Activated CD4-positive, alpha-beta T cell treated with anti-CD3 and anti-CD28 coated beads, Interleukin-2, Interleukin-4, amounts not matched to agents 100 ng/mL and 50 ng/mL, durations not matched to agents 16 hours and 8 hours (primary cell): ENCODE measurements at regions not wholly inside any gene's neighbourhood (a gene's known extent, or its start where the extent isn't known, plus 50 kb on each side); places are given as distances from the start of the nearest gene placed in this dataset.

Experiments used
- DNase-seq: peaks from one replicate; pipeline ENCODE4 v3.0.0-alpha.2; 2020; ENCODE audit warnings: low spot score

DNA sequence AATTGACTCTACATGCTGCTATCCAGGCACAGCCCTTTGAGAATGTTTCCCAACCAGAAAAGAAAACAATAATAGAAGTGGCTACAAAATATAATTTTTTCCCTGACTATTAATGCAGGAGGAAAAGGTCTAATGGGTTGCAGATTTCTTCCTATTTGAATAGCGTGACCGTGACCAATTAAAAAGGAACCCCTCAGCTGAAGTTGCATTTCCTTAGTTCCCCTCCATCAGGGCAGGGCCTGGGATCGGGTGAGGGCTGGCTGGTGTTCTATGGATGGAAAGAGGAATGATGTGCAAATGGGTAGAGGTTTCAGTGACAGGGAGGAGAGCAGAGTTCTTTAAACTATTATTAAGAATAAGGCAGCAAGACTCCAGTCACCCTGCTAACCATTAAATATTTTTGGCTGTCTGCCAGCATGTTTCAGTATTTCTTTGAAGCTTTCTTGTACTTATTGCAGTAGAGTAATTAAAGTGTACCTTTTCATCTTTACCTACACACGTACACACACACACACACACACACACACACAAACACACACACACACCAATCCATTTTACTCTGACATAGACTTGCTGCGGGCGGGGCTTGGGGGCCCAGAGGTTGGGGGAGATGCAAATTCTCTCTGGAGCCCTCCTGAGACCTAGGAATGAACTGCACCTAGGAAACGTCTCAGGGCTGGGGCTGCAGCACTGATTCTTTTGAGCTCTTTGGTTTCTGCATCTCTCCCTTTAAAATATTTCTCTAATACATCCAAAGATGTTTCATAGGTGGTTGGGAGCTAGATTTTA, 154.8 kb upstream of the SLC35B3 start:
- DNase-seq: no peak

- DNase-seq: no peak
Observed at GRCh38 chr6:8588176-8588575, 152.8 kb upstream of the SLC35B3 start.

GRCh38 chr6:8583291-8583690, 147.9 kb upstream of the SLC35B3 start:
- DNase-seq: no peak

DNA sequence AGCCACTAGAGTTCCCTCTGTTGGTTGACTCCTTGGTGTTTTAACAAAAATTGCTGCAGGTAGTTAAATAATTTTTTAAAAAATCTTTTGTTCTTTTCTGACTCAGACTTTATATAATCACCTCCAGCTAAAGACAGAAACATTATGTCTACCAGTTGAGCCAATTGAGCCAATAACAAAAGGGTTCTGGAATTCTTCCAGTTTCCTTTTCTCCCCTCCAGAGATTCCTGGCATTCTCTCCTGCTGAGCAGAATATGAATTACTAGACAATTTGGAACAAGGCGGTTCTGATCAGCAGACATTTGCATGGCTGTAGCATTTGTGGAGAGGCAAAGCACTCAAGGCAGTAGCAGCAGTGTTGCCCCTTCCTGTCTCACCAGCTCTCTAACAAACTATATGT, 144.0 kb upstream of the SLC35B3 start:
- DNase-seq: no peak

GRCh38 chr6:8578006-8578405, 142.7 kb upstream of the SLC35B3 start:
- no peak for DNase-seq

DNA sequence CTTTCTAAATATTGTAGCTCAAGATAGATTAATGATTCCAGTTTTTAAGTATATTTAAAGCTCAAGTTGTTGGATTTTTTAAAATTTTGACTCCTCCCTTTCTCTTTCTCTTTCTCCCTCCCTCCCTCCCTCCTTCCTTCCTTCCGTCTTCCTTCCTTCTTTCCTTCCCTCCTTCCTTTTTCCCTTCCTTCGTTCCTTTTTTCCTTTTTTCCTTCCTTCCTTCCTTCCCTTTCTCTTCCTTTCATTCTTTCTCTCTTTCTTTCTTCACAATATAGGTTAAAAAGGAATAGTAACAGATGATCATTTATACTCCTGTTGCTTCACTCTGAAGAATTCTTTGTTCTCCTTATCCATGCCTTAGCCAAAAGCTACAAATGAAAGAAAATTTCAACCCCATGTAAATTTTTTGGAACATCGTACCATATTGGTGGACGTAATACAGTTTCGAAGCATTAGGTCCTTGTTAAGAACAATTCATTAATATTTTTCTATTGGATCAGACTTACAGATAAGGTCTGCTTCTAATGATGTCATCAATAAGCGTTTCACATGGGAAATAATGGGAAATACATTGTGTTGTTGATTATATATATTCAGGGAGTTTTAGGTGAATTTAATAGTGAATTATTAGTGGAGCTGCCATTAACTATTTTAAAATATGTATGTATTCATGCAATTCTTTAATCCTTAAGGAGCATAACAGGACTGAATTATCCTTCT, 139.6 kb upstream of the SLC35B3 start:
- no peak for DNase-seq

- DNase-seq: no peak
Observed at GRCh38 chr6:8574311-8574710, 139.0 kb upstream of the SLC35B3 start.

DNA sequence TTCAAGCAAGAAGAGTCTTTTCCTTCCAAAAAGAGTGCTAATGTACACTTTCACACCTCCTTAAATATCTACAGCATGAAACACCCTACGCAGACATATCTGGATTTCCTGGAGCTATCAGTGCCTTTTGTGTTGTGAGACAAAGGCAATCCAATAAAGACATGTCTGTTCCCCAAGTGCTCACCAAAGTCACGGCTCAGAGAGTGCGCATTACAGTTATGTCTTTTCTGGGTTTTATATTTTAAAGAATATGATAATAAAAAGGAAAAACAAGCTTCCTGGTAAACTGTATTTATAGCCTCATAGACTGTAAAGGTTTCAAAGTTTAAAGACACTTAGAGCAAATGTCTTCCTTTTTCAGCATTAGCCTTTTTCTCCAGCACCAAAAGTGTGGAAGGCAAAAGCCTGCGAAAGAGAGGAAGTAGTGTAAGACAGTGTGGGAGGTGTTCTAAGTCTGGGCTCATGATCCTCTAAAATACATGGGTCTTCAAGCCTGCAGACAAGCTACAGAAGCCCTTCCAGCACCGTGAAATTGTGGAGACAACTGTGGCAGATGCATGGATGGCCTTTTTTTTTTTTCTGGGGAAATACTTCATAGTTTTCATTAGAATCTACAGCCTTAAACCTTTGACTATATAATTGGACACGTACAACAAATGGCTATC, 135.0 kb upstream of the SLC35B3 start:
- DNase-seq: no peak

GRCh38 chr6:8562125-8562524, 126.8 kb upstream of the SLC35B3 start:
- no peak for DNase-seq

DNA sequence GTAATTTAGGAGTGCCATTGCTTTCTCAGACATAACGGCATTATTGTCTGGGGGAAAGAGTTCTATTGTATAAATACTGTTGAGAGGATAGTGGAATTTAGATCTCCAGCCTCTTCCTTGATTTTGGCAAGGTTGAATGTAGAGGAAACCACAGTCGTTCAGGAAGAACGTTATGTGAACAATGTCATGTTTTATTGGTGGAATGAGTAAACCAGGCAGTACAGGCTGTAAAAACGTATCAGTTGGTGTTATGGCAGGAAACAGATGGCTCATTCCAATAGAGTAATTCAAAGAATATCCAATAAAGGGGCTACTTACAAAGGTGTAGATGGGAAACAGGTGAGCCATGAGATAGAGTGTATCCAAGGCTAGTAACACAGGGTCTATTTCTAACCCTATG, 123.6 kb upstream of the SLC35B3 start:
- DNase-seq: no peak

- DNase-seq: no peak
Observed at GRCh38 chr6:8557014-8557748, 121.8 kb upstream of the SLC35B3 start.

DNA sequence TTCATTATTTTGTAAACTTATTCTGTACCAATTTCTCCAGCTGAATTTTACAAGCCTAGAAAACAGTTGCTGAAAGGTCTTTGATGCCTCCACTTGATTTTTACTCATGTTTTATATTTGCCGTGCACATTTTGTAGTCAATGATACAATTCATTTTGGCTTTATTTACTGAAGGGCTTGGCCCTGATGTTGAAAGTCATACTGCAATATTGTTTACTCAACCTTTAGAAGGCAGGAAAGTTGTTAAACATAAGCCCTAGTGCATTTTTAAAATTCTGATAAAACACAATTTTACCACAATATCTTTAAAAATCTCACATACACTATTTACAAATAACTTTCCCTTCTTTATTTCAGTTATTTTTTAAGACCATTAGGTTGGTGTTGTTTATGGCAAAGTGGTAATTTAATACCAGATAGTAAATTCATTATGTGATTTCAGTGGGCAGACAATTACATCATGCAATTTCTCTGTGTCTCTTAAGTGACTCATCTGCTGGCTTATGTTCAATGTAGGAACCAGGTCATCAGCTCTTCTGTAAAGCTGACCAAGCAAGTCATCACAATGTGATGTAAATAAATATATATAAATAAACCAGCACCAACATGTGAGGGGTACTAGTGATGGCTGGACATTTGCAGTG, 121.1 kb upstream of the SLC35B3 start:
- no peak for DNase-seq

- no peak for DNase-seq
Observed at GRCh38 chr6:8551993-8552392, 116.6 kb upstream of the SLC35B3 start.

- no peak for DNase-seq
Observed at GRCh38 chr6:8551386-8551785, 116.0 kb upstream of the SLC35B3 start.

- DNase-seq: no peak
Observed at GRCh38 chr6:8549074-8549790, 113.9 kb upstream of the SLC35B3 start.

- DNase-seq: no peak
Observed at GRCh38 chr6:8546496-8546895, 111.2 kb upstream of the SLC35B3 start.

DNA sequence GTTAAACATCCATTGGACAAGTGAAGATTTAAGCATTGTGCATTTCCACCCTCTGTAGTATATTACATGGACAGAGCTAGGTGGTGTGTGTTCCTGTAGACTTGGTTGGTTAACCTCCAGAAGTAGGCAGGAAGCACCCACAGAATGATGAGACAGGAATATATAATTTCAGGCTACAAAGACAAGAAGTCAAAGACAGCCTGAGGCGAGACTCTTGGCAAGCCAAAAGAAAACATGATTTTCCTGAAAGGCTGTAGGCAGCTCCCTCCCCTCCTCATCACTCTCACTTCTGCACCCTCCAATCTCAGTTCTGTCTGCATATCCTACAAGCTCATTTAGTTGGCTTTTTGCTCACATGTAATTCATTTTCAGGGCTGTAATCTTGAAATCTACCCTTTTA, 110.0 kb upstream of the SLC35B3 start:
- no peak for DNase-seq

- DNase-seq: no peak
Observed at GRCh38 chr6:8543714-8544113, 108.4 kb upstream of the SLC35B3 start.

DNA sequence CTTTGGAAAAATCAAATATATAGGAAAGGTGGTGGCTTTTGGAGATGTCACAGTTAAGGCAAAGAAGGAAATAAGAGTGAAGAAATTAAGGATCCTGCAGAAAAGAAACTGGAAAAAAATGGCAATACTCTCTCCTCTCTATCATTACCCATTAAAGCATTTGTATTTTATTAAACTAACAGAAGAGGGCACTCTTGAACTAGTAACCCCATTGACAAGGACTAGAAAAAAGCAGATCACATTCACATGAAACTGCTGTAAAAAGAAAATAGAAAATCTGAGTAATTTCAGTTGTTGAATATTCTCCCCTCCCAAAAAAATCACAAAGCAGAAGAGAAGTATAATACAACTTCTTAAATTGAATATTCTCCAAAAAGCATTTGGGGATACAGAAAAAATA, 104.1 kb upstream of the SLC35B3 start:
- DNase-seq: no peak

DNA sequence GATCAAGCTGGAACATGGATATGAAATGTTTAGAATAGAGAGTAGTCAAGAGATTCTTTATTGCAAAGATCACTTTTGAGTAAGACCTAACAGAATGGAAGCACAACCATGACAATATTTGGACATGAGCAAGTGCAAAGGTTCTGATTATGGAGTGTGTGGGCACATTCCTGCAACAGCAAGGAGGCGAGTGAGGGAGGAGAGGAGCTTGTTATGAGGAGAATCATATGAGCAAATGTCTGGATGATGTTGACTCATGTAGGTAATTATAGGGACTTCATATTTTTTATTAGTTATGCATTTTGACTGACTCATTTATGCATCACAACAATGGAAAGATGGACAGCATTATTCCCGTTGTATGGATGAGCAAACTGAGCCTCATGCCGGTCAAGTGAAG, 100.8 kb upstream of the SLC35B3 start:
- DNase-seq: no peak

- no peak for DNase-seq
Observed at GRCh38 chr6:8535519-8535918, 100.2 kb upstream of the SLC35B3 start.
